ENCODE measurements at regions not wholly inside any gene's neighbourhood (a gene's known extent, or its start where the extent isn't known, plus 50 kb on each side); places are given as distances from the start of the nearest gene placed in this dataset.
A peak's percentile ranks its signal among the peaks of the same experiment; 100 is the strongest.
"Not testable (repeated sequence)": the region's sequence is repeated elsewhere in the genome, so short reads cannot be mapped to it uniquely, and the experiment has no call there.

- DNase-seq (ENCODE audit: low read depth), result no peak
These were observed 68.1 kb upstream of the CEP85L start for GRCh38 chr6:118719351-118720124.

- no peak for DNase-seq (ENCODE audit: low read depth)
These were observed 67.5 kb upstream of the CEP85L start for GRCh38 chr6:118718903-118719302.

- DNase-seq (ENCODE audit: low read depth), result no peak
These were observed 66.9 kb upstream of the CEP85L start for GRCh38 chr6:118718297-118718696.

- no peak for DNase-seq (ENCODE audit: low read depth)
These were observed 65.7 kb upstream of the CEP85L start for GRCh38 chr6:118717106-118717505.

- DNase-seq (ENCODE audit: low read depth), result not testable (repeated sequence)
These were observed 64.5 kb upstream of the CEP85L start for GRCh38 chr6:118715907-118716306.

GRCh38 chr6:118715376-118715775, 64.0 kb upstream of the CEP85L start:
- DNase-seq (ENCODE audit: low read depth), result no peak

- DNase-seq (ENCODE audit: low read depth), result no peak
These were observed 63.4 kb upstream of the CEP85L start for GRCh38 chr6:118714756-118715155.

GRCh38 chr6:118712969-118713368, 61.6 kb upstream of the CEP85L start:
- DNase-seq (ENCODE audit: low read depth), result no peak

- DNase-seq (ENCODE audit: low read depth), result no peak
These were observed 59.2 kb upstream of the CEP85L start for GRCh38 chr6:118710616-118711015.

GRCh38 chr6:118709859-118710350, 58.5 kb upstream of the CEP85L start:
- DNase-seq (ENCODE audit: low read depth), result peak; percentile 62

GRCh38 chr6:118708744-118709143, 57.4 kb upstream of the CEP85L start:
- no peak for DNase-seq (ENCODE audit: low read depth)

- no peak for DNase-seq (ENCODE audit: low read depth)
These were observed 56.7 kb upstream of the CEP85L start for GRCh38 chr6:118708055-118708454.

- no peak for DNase-seq (ENCODE audit: low read depth)
These were observed 55.3 kb upstream of the CEP85L start for GRCh38 chr6:118706702-118707101.

GRCh38 chr6:118705544-118706491, 54.4 kb upstream of the CEP85L start:
- no peak for DNase-seq (ENCODE audit: low read depth)

GRCh38 chr6:118704915-118705314, 53.5 kb upstream of the CEP85L start:
- no peak for DNase-seq (ENCODE audit: low read depth)

GRCh38 chr6:118701260-118701659, 49.9 kb upstream of the CEP85L start:
- not testable (repeated sequence) for DNase-seq (ENCODE audit: low read depth)
